ENCODE measurements at regions not wholly inside any gene's neighbourhood (a gene's known extent, or its start where the extent isn't known, plus 50 kb on each side); places are given as distances from the start of the nearest gene placed in this dataset.
A peak's percentile ranks its signal among the peaks of the same experiment; 100 is the strongest.

GRCh38 chr1:198830412-198830811, 191.6 kb downstream of the PTPRC start:
- ATAC-seq (replicated peaks in 1 of 4) (no peak), DNase-seq (peak in 1 of 35 experiments; percentile 2)
- CTCF ChIA-PET = no interaction called here
- Mint-ChIP-seq H3K9me3 (no peaks in the 10 kb centered on the region), H3K4me3 (peak overlapping the region in 1 of 3 donors; percentile 30), H3K27ac (no peak overlapping the region), H3K4me1 (peaks cover 5 to 15% (median 10%) of the 10 kb centered on the region in 3 donors), H3K36me3 (no peaks in the 10 kb centered on the region), H3K27me3 (peaks cover 0 to 2% of the 10 kb centered on the region in 2 donors)
- POLR2A ChIA-PET = no interaction called here
- Histone ChIP-seq H3K27me3 (replicated peaks in 1 of 2; ENCODE audit: control insufficient read depth in 2 of 2, extremely low read depth in 1 of 2, insufficient read depth in 2 of 2, low read length in 1 of 2) (peaks cover 0 to 5% of the 10 kb centered on the region in 2 experiments), H3K4me3 (ENCODE audit: control insufficient read depth in 1 of 2, extremely low read depth in 1 of 2, low read length in 1 of 2) (no peak overlapping the region), H3K9me3 (no peaks in the 10 kb centered on the region), H3K27ac (ENCODE audit: low read length) (no peak overlapping the region), H3K36me3 (ENCODE audit: control insufficient read depth in 2 of 2, extremely low read depth in 1 of 2, insufficient read depth in 1 of 2, low read length in 1 of 2) (no peaks in the 10 kb centered on the region), H3K4me1 (ENCODE audit: control insufficient read depth in 1 of 2, extremely low read depth in 1 of 2, insufficient read depth in 2 of 2, low read length in 2 of 2) (peaks cover 2 to 6% of the 10 kb centered on the region in 2 experiments)
- 83% methylated on average over 4 of the region's 6 CpGs for WGBS (ENCODE audit: insufficient coverage)

- no peak for DNase-seq
- Histone ChIP-seq H3K4me1 (ENCODE audit: control insufficient read depth in 1 of 2, extremely low read depth in 1 of 2, insufficient read depth in 2 of 2, low read length in 2 of 2) (peaks cover 2 to 6% of the 10 kb centered on the region in 2 experiments), H3K4me3 (ENCODE audit: control insufficient read depth in 1 of 2, extremely low read depth in 1 of 2, low read length in 1 of 2) (no peak overlapping the region), H3K9me3 (no peaks in the 10 kb centered on the region), H3K36me3 (ENCODE audit: control insufficient read depth in 2 of 2, extremely low read depth in 1 of 2, insufficient read depth in 1 of 2, low read length in 1 of 2) (no peaks in the 10 kb centered on the region), H3K27me3 (replicated peaks in 1 of 2; ENCODE audit: control insufficient read depth in 2 of 2, extremely low read depth in 1 of 2, insufficient read depth in 2 of 2, low read length in 1 of 2) (no peaks in the 10 kb centered on the region), H3K27ac (ENCODE audit: low read length) (no peak overlapping the region)
- POLR2A ChIA-PET = interaction anchor here in 1 of 2 donors (0.7 kb wide), 1 partner anchor 1604 kb away, joined by 4 read pairs; no protein-coding TSS in a partner anchor
- ATAC-seq (replicated peaks in 1 of 4) = no peak
- H3K4me1 Mint-ChIP-seq = peaks cover 5 to 15% (median 10%) of the 10 kb centered on the region in 3 donors
- H3K27me3 Mint-ChIP-seq = no peaks in the 10 kb centered on the region
- no peaks in the 10 kb centered on the region for H3K36me3 Mint-ChIP-seq
- CTCF ChIA-PET = interaction anchor here in 1 of 2 donors (0.6 kb wide), 1 partner anchor 262 kb away, joined by 3 read pairs; no protein-coding TSS in a partner anchor
- WGBS (ENCODE audit: insufficient coverage) = 100% methylated on average over 3 of the region's 6 CpGs
- H3K9me3 Mint-ChIP-seq = no peaks in the 10 kb centered on the region
- no peak overlapping the region for H3K27ac Mint-ChIP-seq
- no peak overlapping the region for H3K4me3 Mint-ChIP-seq
Observed at GRCh38 chr1:198833706-198834503, 195.1 kb downstream of the PTPRC start.

GRCh38 chr1:198837278-198838021, 198.6 kb downstream of the PTPRC start:
- no peak overlapping the region for H3K27ac Mint-ChIP-seq
- CTCF ChIA-PET = interaction anchor here in 1 of 2 donors (0.5 kb wide), 2 partner anchors 93 to 114 kb away, joined by 3 read pairs; no protein-coding TSS in a partner anchor
- Histone ChIP-seq H3K27me3 (replicated peaks in 1 of 2; ENCODE audit: control insufficient read depth in 2 of 2, extremely low read depth in 1 of 2, insufficient read depth in 2 of 2, low read length in 1 of 2) (no peaks in the 10 kb centered on the region), H3K36me3 (ENCODE audit: control insufficient read depth in 2 of 2, extremely low read depth in 1 of 2, insufficient read depth in 1 of 2, low read length in 1 of 2) (no peaks in the 10 kb centered on the region), H3K4me3 (ENCODE audit: control insufficient read depth in 1 of 2, extremely low read depth in 1 of 2, low read length in 1 of 2) (no peak overlapping the region), H3K4me1 (ENCODE audit: control insufficient read depth in 1 of 2, extremely low read depth in 1 of 2, insufficient read depth in 2 of 2, low read length in 2 of 2) (no peaks in the 10 kb centered on the region), H3K27ac (ENCODE audit: low read length) (no peak overlapping the region), H3K9me3 (no peaks in the 10 kb centered on the region)
- H3K4me3 Mint-ChIP-seq = no peak overlapping the region
- 86% methylated on average over 3 of the region's 6 CpGs for WGBS (ENCODE audit: insufficient coverage)
- H3K27me3 Mint-ChIP-seq = no peaks in the 10 kb centered on the region
- H3K4me1 Mint-ChIP-seq = no peaks in the 10 kb centered on the region
- H3K9me3 Mint-ChIP-seq = peaks cover 0 to 5% (median 0%) of the 10 kb centered on the region in 3 donors
- H3K36me3 Mint-ChIP-seq = no peaks in the 10 kb centered on the region
- no peak for ATAC-seq (replicated peaks in 1 of 4)
- POLR2A ChIA-PET = no interaction called here
- DNase-seq = no peak

GRCh38 chr1:198838022-198838342, 199.1 kb downstream of the PTPRC start:
- Histone ChIP-seq H3K4me1 (ENCODE audit: control insufficient read depth in 1 of 2, extremely low read depth in 1 of 2, insufficient read depth in 2 of 2, low read length in 2 of 2) (no peaks in the 10 kb centered on the region), H3K36me3 (ENCODE audit: control insufficient read depth in 2 of 2, extremely low read depth in 1 of 2, insufficient read depth in 1 of 2, low read length in 1 of 2) (no peaks in the 10 kb centered on the region), H3K4me3 (ENCODE audit: control insufficient read depth in 1 of 2, extremely low read depth in 1 of 2, low read length in 1 of 2) (no peak overlapping the region), H3K27me3 (replicated peaks in 1 of 2; ENCODE audit: control insufficient read depth in 2 of 2, extremely low read depth in 1 of 2, insufficient read depth in 2 of 2, low read length in 1 of 2) (no peaks in the 10 kb centered on the region), H3K27ac (ENCODE audit: low read length) (no peak overlapping the region), H3K9me3 (no peaks in the 10 kb centered on the region)
- no peak overlapping the region for H3K27ac Mint-ChIP-seq
- peaks cover 0 to 5% (median 0%) of the 10 kb centered on the region in 3 donors for H3K9me3 Mint-ChIP-seq
- no peak overlapping the region for H3K4me3 Mint-ChIP-seq
- ATAC-seq (replicated peaks in 1 of 4) (no peak), DNase-seq (no peak)
- POLR2A ChIA-PET = no interaction called here
- no peaks in the 10 kb centered on the region for H3K27me3 Mint-ChIP-seq
- H3K4me1 Mint-ChIP-seq = no peaks in the 10 kb centered on the region
- no CpG with 5 or more reads among the region's 2 CpGs for WGBS (ENCODE audit: insufficient coverage)
- CTCF ChIA-PET = interaction anchor here in 1 of 2 donors (0.5 kb wide), 1 partner anchor 114 kb away, joined by 3 read pairs; no protein-coding TSS in a partner anchor
- no peaks in the 10 kb centered on the region for H3K36me3 Mint-ChIP-seq

GRCh38 chr1:198841477-198841876, 202.6 kb downstream of the PTPRC start:
- H3K4me3 ChIP-seq (ENCODE audit: control insufficient read depth in 1 of 2, extremely low read depth in 1 of 2, low read length in 1 of 2) = no peak overlapping the region
- Mint-ChIP-seq H3K4me3 (no peak overlapping the region), H3K4me1 (no peaks in the 10 kb centered on the region), H3K9me3 (peaks cover 0 to 5% (median 0%) of the 10 kb centered on the region in 3 donors), H3K36me3 (no peaks in the 10 kb centered on the region), H3K27me3 (no peaks in the 10 kb centered on the region), H3K27ac (no peak overlapping the region)
- H3K36me3 ChIP-seq (ENCODE audit: control insufficient read depth in 2 of 2, extremely low read depth in 1 of 2, insufficient read depth in 1 of 2, low read length in 1 of 2) = peaks cover 0 to under 1% of the 10 kb centered on the region in 2 donors
- DNase-seq (no peak), ATAC-seq (replicated peaks in 1 of 4) (no peak)
- no peaks in the 10 kb centered on the region for H3K9me3 ChIP-seq
- WGBS (ENCODE audit: insufficient coverage) = 100% methylated on average over 1 of the region's 3 CpGs
- no peak overlapping the region for H3K27ac ChIP-seq (ENCODE audit: low read length)
- no peaks in the 10 kb centered on the region for H3K4me1 ChIP-seq (ENCODE audit: control insufficient read depth in 1 of 2, extremely low read depth in 1 of 2, insufficient read depth in 2 of 2, low read length in 2 of 2)
- POLR2A ChIA-PET = no interaction called here
- H3K27me3 ChIP-seq (replicated peaks in 1 of 2; ENCODE audit: control insufficient read depth in 2 of 2, extremely low read depth in 1 of 2, insufficient read depth in 2 of 2, low read length in 1 of 2) = no peaks in the 10 kb centered on the region
- CTCF ChIA-PET = no interaction called here

- Mint-ChIP-seq H3K36me3 (peaks cover 7% of the 10 kb centered on the region), H3K27ac (no peak overlapping the region), H3K4me1 (no peaks in the 10 kb centered on the region), H3K4me3 (no peak overlapping the region), H3K27me3 (no peaks in the 10 kb centered on the region), H3K9me3 (peaks cover 0 to 5% (median 0%) of the 10 kb centered on the region in 3 donors)
- no peak overlapping the region for H3K27ac ChIP-seq (ENCODE audit: low read length)
- H3K27me3 ChIP-seq (replicated peaks in 1 of 2; ENCODE audit: control insufficient read depth in 2 of 2, extremely low read depth in 1 of 2, insufficient read depth in 2 of 2, low read length in 1 of 2) = no peaks in the 10 kb centered on the region
- H3K4me3 ChIP-seq (ENCODE audit: control insufficient read depth in 1 of 2, extremely low read depth in 1 of 2, low read length in 1 of 2) = no peak overlapping the region
- ChIA-PET CTCF (no interaction called here), POLR2A (interaction anchor here in 1 of 2 donors (0.7 kb wide), 1 partner anchor 31 kb away, joined by 3 read pairs; no protein-coding TSS in a partner anchor)
- DNase-seq (no peak), ATAC-seq (replicated peaks in 1 of 4) (no peak)
- WGBS (ENCODE audit: insufficient coverage) = no CpG with 5 or more reads among the region's 2 CpGs
- no peaks in the 10 kb centered on the region for H3K9me3 ChIP-seq
- H3K4me1 ChIP-seq (ENCODE audit: control insufficient read depth in 1 of 2, extremely low read depth in 1 of 2, insufficient read depth in 2 of 2, low read length in 2 of 2) = no peaks in the 10 kb centered on the region
- peaks cover 0 to 4% of the 10 kb centered on the region in 2 donors for H3K36me3 ChIP-seq (ENCODE audit: control insufficient read depth in 2 of 2, extremely low read depth in 1 of 2, insufficient read depth in 1 of 2, low read length in 1 of 2)
Observed at GRCh38 chr1:198842686-198843085, 203.8 kb downstream of the PTPRC start.
